WTC11 (cell line): ENCODE measurements at regions not wholly inside any gene's neighbourhood (a gene's known extent, or its start where the extent isn't known, plus 50 kb on each side); places are given as distances from the start of the nearest gene placed in this dataset.

ENCODE experiments used
- ATAC-seq: fragments of 200-7000 bp; cut with Tn5 transposase; 2 replicates; pipeline ENCODE4 v1.10.0; 2021; ENCODE audit warnings: mild to moderate bottlenecking, moderate library complexity
- CTCF ChIA-PET: fragments of 300-600 bp; sonication (Branson Sonifier 250); formaldehyde crosslinking; loops from one replicate; lab custom pipeline; 2021; ENCODE audit warnings: antibody characterized with exemption; lab: Charles Lee
- POLR2A ChIA-PET: fragments of 350-600 bp; sonication (Branson Sonifier 250); formaldehyde crosslinking; loops from one replicate; lab custom pipeline; 2021; ENCODE audit warnings: antibody characterized with exemption; lab: Charles Lee
- DNase-seq: peaks from one replicate; pipeline ENCODE4 v3.0.0; 2021; ENCODE audit warnings: low spot score
- H3K27ac Mint-ChIP-seq: 2 replicates; pipeline ENCODE4 v1.8.0; 2021; ENCODE audit warnings: mixed read lengths
- H3K27me3 Mint-ChIP-seq: 2 replicates; pipeline ENCODE4 v1.8.0; 2021; ENCODE audit warnings: low read depth, mild to moderate bottlenecking, moderate library complexity, mixed read lengths
- H3K36me3 Mint-ChIP-seq: 2 replicates; pipeline ENCODE4 v1.8.0; 2021; ENCODE audit warnings: mixed read lengths
- H3K4me1 Mint-ChIP-seq: 2 replicates; pipeline ENCODE4 v1.8.0; 2022; ENCODE audit warnings: mixed read lengths
- H3K4me3 Mint-ChIP-seq: 2 replicates; pipeline ENCODE4 v1.8.0; 2021; ENCODE audit warnings: mild to moderate bottlenecking, moderate library complexity, mixed read lengths
- H3K9me3 Mint-ChIP-seq: 2 replicates; pipeline ENCODE4 v1.8.0; 2021; ENCODE audit warnings: mixed read lengths
- ATF2 ChIP-seq: sonication (generic); formaldehyde crosslinking; IDR thresholded peaks from 2 replicates; pipeline ENCODE4 v1.8.1; 2022; ENCODE audit warnings: low read depth, missing genetic modification reagents, borderline replicate concordance
- ATF3 ChIP-seq: sonication (generic); formaldehyde crosslinking; conservative IDR thresholded peaks from 2 replicates; pipeline ENCODE4 v1.8.1; 2022; ENCODE audit warnings: mild to moderate bottlenecking, missing genetic modification reagents
- CREM ChIP-seq: sonication (generic); formaldehyde crosslinking; IDR thresholded peaks from 2 replicates; pipeline ENCODE4 v1.8.1; 2022; ENCODE audit warnings: mild to moderate bottlenecking, missing genetic modification reagents, moderate library complexity
- ELF4 ChIP-seq: sonication (generic); formaldehyde crosslinking; IDR thresholded peaks from 2 replicates; pipeline ENCODE4 v1.8.1; 2022; ENCODE audit warnings: low read depth, mild to moderate bottlenecking, moderate library complexity, missing genetic modification reagents
- ETV6 ChIP-seq: sonication (generic); formaldehyde crosslinking; IDR thresholded peaks from 2 replicates; pipeline ENCODE4 v1.8.1; 2022; ENCODE audit warnings: mild to moderate bottlenecking, missing genetic modification reagents
- FOXK1 ChIP-seq: sonication (generic); formaldehyde crosslinking; IDR thresholded peaks from 2 replicates; pipeline ENCODE4 v1.8.0; 2022; ENCODE audit warnings: mild to moderate bottlenecking, moderate library complexity, missing genetic modification reagents
- KAT7 ChIP-seq: sonication (generic); formaldehyde crosslinking; IDR thresholded peaks from 2 replicates; pipeline ENCODE4 v1.8.1; 2023; ENCODE audit warnings: missing genetic modification reagents, mild to moderate bottlenecking, borderline replicate concordance
- NFATC4 ChIP-seq: fragments of 250-450 bp; sonication (Bioruptor Pico); IDR thresholded peaks from 2 replicates; pipeline ENCODE4 v1.9.0; 2021; ENCODE audit warnings: mild to moderate bottlenecking
- OVOL2 ChIP-seq: fragments of 250-450 bp; sonication (Bioruptor Pico); IDR thresholded peaks from 2 replicates; pipeline ENCODE4 v1.9.0; 2021; ENCODE audit warnings: mild to moderate bottlenecking, borderline replicate concordance
- PRRX2 ChIP-seq: fragments of 250-450 bp; sonication (Bioruptor Pico); IDR thresholded peaks from 2 replicates; pipeline ENCODE4 v1.8.0; 2021; ENCODE audit warnings: mild to moderate bottlenecking
- RORB ChIP-seq: fragments of 250-450 bp; sonication (Bioruptor Pico); IDR thresholded peaks from 2 replicates; pipeline ENCODE4 v1.9.0; 2021; ENCODE audit warnings: mild to moderate bottlenecking
- ZNF121 ChIP-seq: sonication (generic); formaldehyde crosslinking; IDR thresholded peaks from 2 replicates; pipeline ENCODE4 v1.8.0; 2023; ENCODE audit warnings: missing genetic modification reagents
- ZNF138 ChIP-seq: sonication (generic); formaldehyde crosslinking; conservative IDR thresholded peaks from 2 replicates; pipeline ENCODE4 v1.8.1; 2022; ENCODE audit warnings: mild to moderate bottlenecking, moderate library complexity, missing genetic modification reagents
- ZNF317 ChIP-seq: sonication (generic); formaldehyde crosslinking; IDR thresholded peaks from 2 replicates; pipeline ENCODE4 v1.8.1; 2023; ENCODE audit warnings: low read depth, mild to moderate bottlenecking, moderate library complexity, missing genetic modification reagents, borderline replicate concordance
- ZNF425 ChIP-seq: fragments of 250-450 bp; sonication (Bioruptor Pico); conservative IDR thresholded peaks from 2 replicates; pipeline ENCODE4 v1.9.0; 2021; ENCODE audit warnings: mild to moderate bottlenecking
- TF ChIP-seq, protein P1 (sequence below): fragments of 250-450 bp; sonication (Bioruptor Pico); IDR thresholded peaks from 2 replicates; pipeline ENCODE4 v1.8.0; 2021; ENCODE audit warnings: mild to moderate bottlenecking
- TF ChIP-seq, protein P2 (sequence below): sonication (generic); formaldehyde crosslinking; IDR thresholded peaks from 2 replicates; pipeline ENCODE4 v1.8.1; 2023; ENCODE audit warnings: mild to moderate bottlenecking, missing genetic modification reagents
- TF ChIP-seq, protein P3 (sequence below): sonication (generic); formaldehyde crosslinking; IDR thresholded peaks from 2 replicates; pipeline ENCODE4 v1.8.0; 2023; ENCODE audit warnings: mild to moderate bottlenecking, missing genetic modification reagents
- TF ChIP-seq, protein P4 (sequence below): sonication (generic); formaldehyde crosslinking; IDR thresholded peaks from 2 replicates; pipeline ENCODE4 v1.8.1; 2023; ENCODE audit warnings: mild to moderate bottlenecking, missing genetic modification reagents, moderate library complexity

- DNase-seq (no peak), ATAC-seq (no peak; the same call in 1 of the 2 replicates)
- Mint-ChIP-seq H3K36me3 (no peaks in the 10 kb centered on the region), H3K9me3 (peaks cover 9% of the 10 kb centered on the region), H3K27me3 (no peaks in the 10 kb centered on the region), H3K27ac (no peak overlapping the region), H3K4me3 (no peak overlapping the region), H3K4me1 (no peaks in the 10 kb centered on the region)
- TF ChIP-seq OVOL2 (CRISPR knock-in tag): no peak
- TF ChIP-seq PRRX2 (CRISPR knock-in tag): no peak
- TF ChIP-seq ZNF121 (CRISPR knock-in tag): no peak
- TF ChIP-seq, protein P1, sequence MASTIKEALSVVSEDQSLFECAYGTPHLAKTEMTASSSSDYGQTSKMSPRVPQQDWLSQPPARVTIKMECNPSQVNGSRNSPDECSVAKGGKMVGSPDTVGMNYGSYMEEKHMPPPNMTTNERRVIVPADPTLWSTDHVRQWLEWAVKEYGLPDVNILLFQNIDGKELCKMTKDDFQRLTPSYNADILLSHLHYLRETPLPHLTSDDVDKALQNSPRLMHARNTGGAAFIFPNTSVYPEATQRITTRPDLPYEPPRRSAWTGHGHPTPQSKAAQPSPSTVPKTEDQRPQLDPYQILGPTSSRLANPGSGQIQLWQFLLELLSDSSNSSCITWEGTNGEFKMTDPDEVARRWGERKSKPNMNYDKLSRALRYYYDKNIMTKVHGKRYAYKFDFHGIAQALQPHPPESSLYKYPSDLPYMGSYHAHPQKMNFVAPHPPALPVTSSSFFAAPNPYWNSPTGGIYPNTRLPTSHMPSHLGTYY (CRISPR knock-in tag): no peak
- no peak for TF ChIP-seq ZNF317
- no peak for TF ChIP-seq NFATC4 (CRISPR knock-in tag)
- no peak for TF ChIP-seq ATF3 (CRISPR knock-in tag)
- no peak for TF ChIP-seq ZNF425 (CRISPR knock-in tag)
- TF ChIP-seq CREM (CRISPR knock-in tag): no peak
- TF ChIP-seq, protein P2, sequence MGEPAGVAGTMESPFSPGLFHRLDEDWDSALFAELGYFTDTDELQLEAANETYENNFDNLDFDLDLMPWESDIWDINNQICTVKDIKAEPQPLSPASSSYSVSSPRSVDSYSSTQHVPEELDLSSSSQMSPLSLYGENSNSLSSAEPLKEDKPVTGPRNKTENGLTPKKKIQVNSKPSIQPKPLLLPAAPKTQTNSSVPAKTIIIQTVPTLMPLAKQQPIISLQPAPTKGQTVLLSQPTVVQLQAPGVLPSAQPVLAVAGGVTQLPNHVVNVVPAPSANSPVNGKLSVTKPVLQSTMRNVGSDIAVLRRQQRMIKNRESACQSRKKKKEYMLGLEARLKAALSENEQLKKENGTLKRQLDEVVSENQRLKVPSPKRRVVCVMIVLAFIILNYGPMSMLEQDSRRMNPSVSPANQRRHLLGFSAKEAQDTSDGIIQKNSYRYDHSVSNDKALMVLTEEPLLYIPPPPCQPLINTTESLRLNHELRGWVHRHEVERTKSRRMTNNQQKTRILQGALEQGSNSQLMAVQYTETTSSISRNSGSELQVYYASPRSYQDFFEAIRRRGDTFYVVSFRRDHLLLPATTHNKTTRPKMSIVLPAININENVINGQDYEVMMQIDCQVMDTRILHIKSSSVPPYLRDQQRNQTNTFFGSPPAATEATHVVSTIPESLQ (CRISPR knock-in tag): no peak
- TF ChIP-seq, protein P3, sequence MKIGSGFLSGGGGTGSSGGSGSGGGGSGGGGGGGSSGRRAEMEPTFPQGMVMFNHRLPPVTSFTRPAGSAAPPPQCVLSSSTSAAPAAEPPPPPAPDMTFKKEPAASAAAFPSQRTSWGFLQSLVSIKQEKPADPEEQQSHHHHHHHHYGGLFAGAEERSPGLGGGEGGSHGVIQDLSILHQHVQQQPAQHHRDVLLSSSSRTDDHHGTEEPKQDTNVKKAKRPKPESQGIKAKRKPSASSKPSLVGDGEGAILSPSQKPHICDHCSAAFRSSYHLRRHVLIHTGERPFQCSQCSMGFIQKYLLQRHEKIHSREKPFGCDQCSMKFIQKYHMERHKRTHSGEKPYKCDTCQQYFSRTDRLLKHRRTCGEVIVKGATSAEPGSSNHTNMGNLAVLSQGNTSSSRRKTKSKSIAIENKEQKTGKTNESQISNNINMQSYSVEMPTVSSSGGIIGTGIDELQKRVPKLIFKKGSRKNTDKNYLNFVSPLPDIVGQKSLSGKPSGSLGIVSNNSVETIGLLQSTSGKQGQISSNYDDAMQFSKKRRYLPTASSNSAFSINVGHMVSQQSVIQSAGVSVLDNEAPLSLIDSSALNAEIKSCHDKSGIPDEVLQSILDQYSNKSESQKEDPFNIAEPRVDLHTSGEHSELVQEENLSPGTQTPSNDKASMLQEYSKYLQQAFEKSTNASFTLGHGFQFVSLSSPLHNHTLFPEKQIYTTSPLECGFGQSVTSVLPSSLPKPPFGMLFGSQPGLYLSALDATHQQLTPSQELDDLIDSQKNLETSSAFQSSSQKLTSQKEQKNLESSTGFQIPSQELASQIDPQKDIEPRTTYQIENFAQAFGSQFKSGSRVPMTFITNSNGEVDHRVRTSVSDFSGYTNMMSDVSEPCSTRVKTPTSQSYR (CRISPR knock-in tag): no peak
- no peak for TF ChIP-seq KAT7 (CRISPR knock-in tag)
- no peak for TF ChIP-seq ELF4 (CRISPR knock-in tag)
- no peak for TF ChIP-seq ATF2 (CRISPR knock-in tag)
- no peak for TF ChIP-seq ETV6 (CRISPR knock-in tag)
- no peak for TF ChIP-seq RORB (CRISPR knock-in tag)
- TF ChIP-seq FOXK1 (CRISPR knock-in tag): no peak
- TF ChIP-seq, protein P4, sequence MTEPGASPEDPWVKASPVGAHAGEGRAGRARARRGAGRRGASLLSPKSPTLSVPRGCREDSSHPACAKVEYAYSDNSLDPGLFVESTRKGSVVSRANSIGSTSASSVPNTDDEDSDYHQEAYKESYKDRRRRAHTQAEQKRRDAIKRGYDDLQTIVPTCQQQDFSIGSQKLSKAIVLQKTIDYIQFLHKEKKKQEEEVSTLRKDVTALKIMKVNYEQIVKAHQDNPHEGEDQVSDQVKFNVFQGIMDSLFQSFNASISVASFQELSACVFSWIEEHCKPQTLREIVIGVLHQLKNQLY (CRISPR knock-in tag): no peak
- TF ChIP-seq ZNF138 (CRISPR knock-in tag): no peak
- ChIA-PET POLR2A (no interaction called here), CTCF (no interaction called here)
Observed at GRCh38 chr4:66475596-66475995, 805.3 kb upstream of the EPHA5 start.
